ENCODE measurements at regions not wholly inside any gene's neighbourhood (a gene's known extent, or its start where the extent isn't known, plus 50 kb on each side); places are given as distances from the start of the nearest gene placed in this dataset.

DNA sequence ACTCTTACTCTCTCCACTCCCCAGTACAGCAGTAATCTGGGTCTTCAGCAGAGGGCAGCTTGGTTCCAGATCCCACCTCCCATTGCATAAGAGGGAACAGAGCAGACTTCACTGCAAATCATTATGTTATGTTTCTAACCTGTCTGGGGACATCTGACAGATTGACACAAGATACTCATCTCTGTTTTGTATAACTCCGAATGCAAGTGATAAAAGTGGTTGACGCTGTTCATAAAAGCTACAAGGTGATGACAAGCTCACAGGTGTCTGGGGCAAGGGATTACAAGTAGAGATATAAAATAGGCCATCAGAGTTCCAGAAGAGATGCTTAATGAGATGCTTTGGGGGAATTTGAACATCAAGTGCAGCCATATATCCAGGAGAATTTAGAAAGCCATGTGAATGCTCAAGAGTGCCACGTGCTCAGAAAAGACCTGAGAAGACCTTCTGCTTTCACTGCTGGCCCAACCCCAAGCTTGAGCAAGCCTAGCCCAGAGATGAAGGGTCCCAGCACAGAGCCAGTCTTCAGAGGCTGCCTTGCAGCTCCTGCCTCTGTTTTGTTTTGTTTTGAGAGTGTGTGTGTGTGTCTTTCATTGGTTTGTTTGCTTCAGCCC, 80.6 kb downstream of the VSTM2A start:
- TF ChIP-seq, protein P1, sequence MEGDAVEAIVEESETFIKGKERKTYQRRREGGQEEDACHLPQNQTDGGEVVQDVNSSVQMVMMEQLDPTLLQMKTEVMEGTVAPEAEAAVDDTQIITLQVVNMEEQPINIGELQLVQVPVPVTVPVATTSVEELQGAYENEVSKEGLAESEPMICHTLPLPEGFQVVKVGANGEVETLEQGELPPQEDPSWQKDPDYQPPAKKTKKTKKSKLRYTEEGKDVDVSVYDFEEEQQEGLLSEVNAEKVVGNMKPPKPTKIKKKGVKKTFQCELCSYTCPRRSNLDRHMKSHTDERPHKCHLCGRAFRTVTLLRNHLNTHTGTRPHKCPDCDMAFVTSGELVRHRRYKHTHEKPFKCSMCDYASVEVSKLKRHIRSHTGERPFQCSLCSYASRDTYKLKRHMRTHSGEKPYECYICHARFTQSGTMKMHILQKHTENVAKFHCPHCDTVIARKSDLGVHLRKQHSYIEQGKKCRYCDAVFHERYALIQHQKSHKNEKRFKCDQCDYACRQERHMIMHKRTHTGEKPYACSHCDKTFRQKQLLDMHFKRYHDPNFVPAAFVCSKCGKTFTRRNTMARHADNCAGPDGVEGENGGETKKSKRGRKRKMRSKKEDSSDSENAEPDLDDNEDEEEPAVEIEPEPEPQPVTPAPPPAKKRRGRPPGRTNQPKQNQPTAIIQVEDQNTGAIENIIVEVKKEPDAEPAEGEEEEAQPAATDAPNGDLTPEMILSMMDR (IDR thresholded peaks at IDR 0.05), result no peak
- no peak for TF ChIP-seq POLR2A (IDR thresholded peaks at IDR 0.05)
